GM18505 (cell line): ENCODE measurements at regions not wholly inside any gene's neighbourhood (a gene's known extent, or its start where the extent isn't known, plus 50 kb on each side); places are given as distances from the start of the nearest gene placed in this dataset.

Experiments
- ATAC-seq: cut with Tn5 transposase; IDR thresholded peaks from one replicate; pipeline ENCODE4 v1.9.1; 2021; ENCODE audit not compliant: unreplicated experiment
- POLR2A ChIP-seq: IDR thresholded peaks from 4 replicates; pipeline ENCODE4 v1.6.1; 2011; ENCODE audit warnings: borderline replicate concordance; ENCODE audit not compliant: insufficient read depth, insufficient read length; ENCODE audit errors: extremely low read depth

GRCh38 chr9:1954238-1954637 lies 60.9 kb upstream of the SMARCA2 start:
- no peak for TF ChIP-seq POLR2A

GRCh38 chr9:1956958-1957357 lies 58.2 kb upstream of the SMARCA2 start:
- no peak for ATAC-seq
- no peak for TF ChIP-seq POLR2A

More at GRCh38 chr9:1954238-1954637, 60.9 kb upstream of the SMARCA2 start:
- no peak for ATAC-seq

GRCh38 chr9:1957856-1958255 lies 57.3 kb upstream of the SMARCA2 start:
- no peak for ATAC-seq

GRCh38 chr9:1959371-1959770 lies 55.8 kb upstream of the SMARCA2 start:
- no peak for ATAC-seq
- TF ChIP-seq POLR2A = no peak

More at GRCh38 chr9:1957856-1958255, 57.3 kb upstream of the SMARCA2 start:
- TF ChIP-seq POLR2A = no peak

GRCh38 chr9:1960342-1961042 lies 54.7 kb upstream of the SMARCA2 start:
- TF ChIP-seq POLR2A = no peak
- ATAC-seq = no peak

GRCh38 chr9:1962122-1962521 lies 53.0 kb upstream of the SMARCA2 start:
- ATAC-seq = no peak
- TF ChIP-seq POLR2A = no peak

- no peak for TF ChIP-seq POLR2A
- ATAC-seq = no peak
Measured at GRCh38 chr9:1962588-1963106, 52.5 kb upstream of the SMARCA2 start.

- no peak for TF ChIP-seq POLR2A
- ATAC-seq = no peak
Measured at GRCh38 chr9:1964093-1964492, 51.1 kb upstream of the SMARCA2 start.
